ENCODE measurements at regions not wholly inside any gene's neighbourhood (a gene's known extent, or its start where the extent isn't known, plus 50 kb on each side); places are given as distances from the start of the nearest gene placed in this dataset.

DNA sequence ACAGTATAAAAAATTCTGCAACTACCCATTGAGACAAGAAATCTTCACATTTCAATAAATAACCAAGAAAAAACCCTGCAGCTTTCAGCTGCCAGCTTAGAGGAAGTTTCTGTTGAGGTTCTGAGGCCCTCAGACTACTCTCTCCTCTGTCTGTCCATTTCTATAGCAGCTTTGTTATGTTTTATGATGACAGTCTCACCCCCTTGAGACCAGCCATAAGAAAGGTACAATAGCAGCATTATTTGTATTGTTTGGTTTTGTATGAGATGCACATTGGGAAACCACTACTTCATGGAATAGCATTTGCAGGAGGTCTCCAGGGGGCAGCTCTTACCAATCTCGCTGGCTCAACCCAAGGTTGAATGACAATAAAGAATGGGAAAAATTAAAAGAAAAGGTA lies 334.6 kb upstream of the VRK2 start:
- TF ChIP-seq, protein P1, sequence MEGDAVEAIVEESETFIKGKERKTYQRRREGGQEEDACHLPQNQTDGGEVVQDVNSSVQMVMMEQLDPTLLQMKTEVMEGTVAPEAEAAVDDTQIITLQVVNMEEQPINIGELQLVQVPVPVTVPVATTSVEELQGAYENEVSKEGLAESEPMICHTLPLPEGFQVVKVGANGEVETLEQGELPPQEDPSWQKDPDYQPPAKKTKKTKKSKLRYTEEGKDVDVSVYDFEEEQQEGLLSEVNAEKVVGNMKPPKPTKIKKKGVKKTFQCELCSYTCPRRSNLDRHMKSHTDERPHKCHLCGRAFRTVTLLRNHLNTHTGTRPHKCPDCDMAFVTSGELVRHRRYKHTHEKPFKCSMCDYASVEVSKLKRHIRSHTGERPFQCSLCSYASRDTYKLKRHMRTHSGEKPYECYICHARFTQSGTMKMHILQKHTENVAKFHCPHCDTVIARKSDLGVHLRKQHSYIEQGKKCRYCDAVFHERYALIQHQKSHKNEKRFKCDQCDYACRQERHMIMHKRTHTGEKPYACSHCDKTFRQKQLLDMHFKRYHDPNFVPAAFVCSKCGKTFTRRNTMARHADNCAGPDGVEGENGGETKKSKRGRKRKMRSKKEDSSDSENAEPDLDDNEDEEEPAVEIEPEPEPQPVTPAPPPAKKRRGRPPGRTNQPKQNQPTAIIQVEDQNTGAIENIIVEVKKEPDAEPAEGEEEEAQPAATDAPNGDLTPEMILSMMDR (IDR thresholded peaks at IDR 0.05) = no peak
- no peak for TF ChIP-seq POLR2A (IDR thresholded peaks at IDR 0.05)
